GM21381 (cell line): ENCODE measurements at regions not wholly inside any gene's neighbourhood (a gene's known extent, or its start where the extent isn't known, plus 50 kb on each side); places are given as distances from the start of the nearest gene placed in this dataset.

Experiments
- ATAC-seq: cut with Tn5 transposase; IDR thresholded peaks from one replicate; pipeline ENCODE4 v1.9.1; 2021; ENCODE audit warnings: mild to moderate bottlenecking, moderate library complexity; ENCODE audit not compliant: unreplicated experiment

DNA sequence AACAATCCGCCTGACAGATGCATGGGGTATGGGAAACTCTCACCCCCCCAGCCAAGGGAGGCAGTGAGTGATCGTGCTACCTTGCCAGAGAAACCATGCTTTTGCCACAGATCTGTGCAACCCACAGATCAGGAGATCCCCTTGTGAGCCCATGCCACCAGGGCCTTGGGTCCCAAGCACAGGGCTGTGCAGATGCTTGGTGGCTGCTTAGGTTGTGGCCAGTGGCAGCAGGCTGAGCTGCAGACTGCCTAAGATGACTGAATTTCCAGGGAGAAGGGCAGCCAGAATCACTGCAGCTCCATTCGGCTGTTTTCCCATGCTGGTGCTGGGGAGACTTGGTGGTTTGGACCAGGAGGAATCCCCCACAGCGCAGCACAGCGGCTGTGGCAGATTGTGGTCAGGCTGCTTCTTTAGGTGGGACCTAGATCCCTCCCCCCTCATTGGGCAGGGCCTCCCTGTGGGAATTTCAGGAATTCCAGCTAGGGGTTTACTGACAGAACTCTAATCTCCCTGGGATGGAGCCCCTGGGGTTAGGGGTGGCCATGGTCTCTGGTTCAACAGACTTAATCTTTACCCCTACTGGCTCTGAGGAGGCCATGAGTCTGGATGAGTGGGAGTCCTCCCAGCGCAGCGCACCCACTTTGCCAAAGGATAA, 264.6 kb upstream of the DAAM1 start:
- no peak for ATAC-seq

- no peak for ATAC-seq
These were observed 246.8 kb upstream of the DAAM1 start for GRCh38 chr14:58941629-58942028.

DNA sequence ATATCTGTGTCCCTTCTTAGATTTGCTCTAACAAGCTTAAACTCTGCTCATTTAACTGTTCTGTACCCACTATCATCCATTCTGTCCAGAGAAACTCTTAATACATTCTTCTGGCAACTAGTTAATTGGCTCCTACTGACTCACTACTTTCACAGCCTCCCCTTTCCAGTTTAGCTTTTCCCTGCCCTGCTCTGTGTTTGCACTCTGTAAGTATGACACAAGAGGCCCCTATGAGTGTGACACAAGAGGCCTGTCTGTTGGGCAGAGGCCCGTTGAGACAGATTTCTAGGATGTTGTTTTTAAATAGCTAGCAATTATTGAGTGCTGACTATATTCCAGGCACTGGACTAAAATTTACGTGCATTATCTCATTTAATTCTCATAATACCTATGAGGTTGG, 246.0 kb upstream of the DAAM1 start:
- ATAC-seq: no peak

- ATAC-seq: no peak
These were observed 244.0 kb upstream of the DAAM1 start for GRCh38 chr14:58944343-58944967.

- ATAC-seq: no peak
These were observed 243.5 kb upstream of the DAAM1 start for GRCh38 chr14:58944968-58945356.

DNA sequence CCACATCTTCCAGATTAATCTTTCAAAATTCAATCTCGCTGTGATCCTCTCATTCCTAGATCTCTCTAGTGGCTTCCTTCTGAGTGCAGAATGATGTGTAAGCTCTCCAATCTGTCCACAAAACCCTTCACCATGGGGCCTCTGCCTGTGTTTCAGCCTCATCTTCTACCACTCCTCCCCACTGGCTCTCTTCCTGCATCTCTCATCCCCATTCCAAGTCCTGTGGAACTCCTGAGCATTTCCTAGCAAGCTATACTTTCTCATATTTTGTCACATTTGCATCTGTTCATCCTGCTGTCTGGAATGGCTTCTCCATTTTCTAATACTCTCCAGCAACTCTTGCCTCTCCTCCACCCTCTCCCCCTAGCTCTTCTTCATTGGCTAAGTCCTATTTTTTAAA, 242.0 kb upstream of the DAAM1 start:
- no peak for ATAC-seq

DNA sequence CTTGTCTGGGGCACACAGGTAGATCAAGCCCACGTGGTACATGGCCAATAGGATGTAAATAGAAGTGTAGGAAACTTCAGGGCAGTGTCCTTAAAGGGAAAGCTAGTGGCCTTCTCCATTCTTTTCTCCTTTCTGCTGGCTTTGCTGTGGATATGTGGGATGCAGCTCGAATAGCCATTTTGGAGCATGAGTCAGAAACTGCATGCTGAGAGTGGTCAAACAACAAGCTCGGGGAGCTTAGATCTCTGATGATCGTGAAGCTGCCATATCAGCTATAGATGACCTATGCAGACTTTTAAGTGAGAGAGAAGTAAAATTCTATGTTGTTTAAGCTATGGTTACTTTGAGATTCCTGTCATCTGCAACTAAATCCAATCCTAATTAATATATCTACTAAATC, 241.3 kb upstream of the DAAM1 start:
- no peak for ATAC-seq

GRCh38 chr14:58947814-58948445, 240.5 kb upstream of the DAAM1 start:
- no peak for ATAC-seq

GRCh38 chr14:58950555-58950954, 237.9 kb upstream of the DAAM1 start:
- ATAC-seq: no peak

- ATAC-seq: no peak
These were observed 237.3 kb upstream of the DAAM1 start for GRCh38 chr14:58951143-58951542.

GRCh38 chr14:58954052-58954451, 234.4 kb upstream of the DAAM1 start:
- ATAC-seq: no peak

DNA sequence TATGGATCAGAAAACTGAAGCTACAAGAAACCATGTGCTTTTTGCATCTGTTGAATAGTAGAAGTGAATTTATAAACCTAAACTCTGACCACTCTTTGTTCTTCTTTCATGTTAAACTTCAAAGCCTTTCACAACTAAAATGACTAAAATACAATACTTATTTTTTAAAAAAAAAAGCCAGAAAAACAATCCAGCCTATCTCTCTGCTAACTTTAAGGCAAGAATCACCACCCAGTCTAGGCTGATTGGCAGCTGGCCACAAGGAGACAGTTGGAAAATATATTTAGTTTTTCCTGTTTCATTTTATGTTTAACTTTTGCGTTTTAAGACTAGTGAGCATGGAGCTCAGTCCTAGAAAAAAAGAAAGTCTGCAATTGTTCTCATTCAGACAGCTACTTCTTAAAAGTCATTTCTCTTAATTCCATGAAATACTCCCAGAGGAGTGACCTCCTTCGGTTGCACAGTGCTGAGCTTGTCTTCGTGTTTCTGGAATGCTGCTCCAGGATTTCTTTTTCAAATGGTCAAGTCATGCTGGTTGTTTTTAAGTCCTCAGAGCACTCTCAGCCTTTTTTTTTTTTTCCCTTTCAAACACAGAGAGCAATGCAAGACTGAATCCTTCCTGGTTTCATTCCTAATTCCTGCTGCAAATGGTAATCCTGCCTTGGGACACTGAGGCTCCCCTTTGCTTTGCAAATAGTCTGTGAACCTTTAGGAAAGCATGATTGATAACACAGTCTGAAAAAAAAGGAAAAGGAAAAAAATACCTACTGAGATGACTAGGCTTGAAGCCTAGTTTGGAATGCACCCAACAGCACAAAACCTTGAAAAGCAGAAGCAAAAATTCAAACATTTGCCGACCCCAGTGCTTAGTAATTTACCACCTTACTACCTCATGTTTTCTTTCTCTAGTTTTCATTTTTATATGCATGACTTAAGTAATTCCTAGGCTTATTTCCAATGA, 233.3 kb upstream of the DAAM1 start:
- no peak for ATAC-seq

DNA sequence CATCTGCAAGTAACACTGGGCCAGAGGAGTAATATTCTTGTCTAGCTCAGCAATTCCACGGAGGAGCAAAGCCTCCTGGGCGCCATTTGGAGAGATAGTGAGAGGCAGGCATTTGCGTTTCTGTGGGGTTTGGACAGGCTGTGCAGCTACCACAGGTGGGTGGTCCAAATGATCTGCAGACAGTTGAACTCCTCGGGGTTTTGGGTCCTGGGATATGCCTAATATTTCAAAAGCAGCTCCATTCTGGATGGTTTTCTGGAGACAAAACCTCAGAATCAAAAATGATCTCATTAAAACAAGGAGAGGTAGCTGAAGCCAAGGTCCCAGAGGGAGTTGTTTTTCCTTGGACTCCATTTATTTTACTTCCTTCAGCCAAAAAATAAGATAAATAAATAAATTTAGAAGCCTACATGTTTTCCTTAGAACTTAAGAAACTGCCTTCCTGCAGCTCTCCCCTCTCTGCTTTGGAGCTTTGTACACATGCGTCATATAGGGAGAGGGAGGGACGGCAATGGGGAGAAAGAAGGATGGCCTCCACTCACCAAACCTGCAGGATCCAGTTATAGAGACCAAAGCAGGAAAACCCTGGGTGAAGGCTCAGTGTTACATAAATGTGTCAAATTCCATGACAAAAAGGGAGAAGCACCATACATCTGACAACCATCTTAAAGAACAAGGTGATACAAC, 227.3 kb upstream of the DAAM1 start:
- no peak for ATAC-seq

DNA sequence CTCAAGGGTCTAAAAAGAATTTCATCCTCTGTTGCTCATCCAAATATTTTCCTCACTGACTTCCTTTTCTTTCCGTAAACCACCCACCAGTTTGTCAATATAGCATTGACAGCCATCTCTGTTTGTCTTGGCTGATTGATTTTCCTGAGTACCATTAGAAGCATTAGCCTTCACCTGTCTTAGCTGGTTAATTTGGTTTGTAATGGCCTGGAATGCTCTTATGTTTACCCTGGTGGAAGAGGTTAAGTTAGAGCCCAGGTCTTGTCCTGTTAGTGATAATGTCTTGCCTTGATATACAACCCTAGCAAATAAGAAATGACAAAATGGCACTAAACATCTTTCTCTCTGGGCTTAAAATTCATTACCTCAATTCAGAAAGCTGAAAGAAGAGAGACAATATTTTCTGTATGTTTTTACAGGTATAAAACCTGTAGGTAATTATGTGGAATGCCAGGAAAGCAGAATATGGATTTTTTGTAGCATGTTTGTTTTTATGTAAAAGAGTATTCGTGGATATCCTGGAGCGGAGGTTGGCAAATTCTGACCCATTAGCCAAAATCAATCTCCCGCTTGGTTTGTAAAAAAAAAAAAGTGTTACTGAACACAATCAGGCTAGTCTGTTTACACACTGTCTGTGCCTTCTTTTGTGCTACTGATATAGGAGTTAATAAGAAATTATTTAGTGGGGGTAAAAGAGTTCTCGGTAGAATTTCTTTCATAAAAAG, 224.4 kb upstream of the DAAM1 start:
- no peak for ATAC-seq

DNA sequence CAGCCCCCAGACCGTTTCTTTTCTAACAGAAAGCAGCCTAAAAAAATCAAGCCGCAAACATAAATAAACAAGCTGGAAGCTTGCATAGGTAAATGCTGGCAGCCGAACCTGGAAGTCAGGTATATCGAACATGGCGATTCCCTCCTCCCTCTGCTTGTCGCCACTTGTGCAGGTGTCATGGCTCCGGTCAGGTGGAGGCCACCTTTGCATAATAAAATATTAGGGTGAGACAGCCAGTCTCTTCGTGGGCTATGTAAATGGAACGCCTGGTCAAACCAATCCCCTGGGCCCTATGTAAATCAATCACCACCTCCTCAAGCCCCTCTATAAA, 223.9 kb upstream of the DAAM1 start:
- ATAC-seq: no peak

DNA sequence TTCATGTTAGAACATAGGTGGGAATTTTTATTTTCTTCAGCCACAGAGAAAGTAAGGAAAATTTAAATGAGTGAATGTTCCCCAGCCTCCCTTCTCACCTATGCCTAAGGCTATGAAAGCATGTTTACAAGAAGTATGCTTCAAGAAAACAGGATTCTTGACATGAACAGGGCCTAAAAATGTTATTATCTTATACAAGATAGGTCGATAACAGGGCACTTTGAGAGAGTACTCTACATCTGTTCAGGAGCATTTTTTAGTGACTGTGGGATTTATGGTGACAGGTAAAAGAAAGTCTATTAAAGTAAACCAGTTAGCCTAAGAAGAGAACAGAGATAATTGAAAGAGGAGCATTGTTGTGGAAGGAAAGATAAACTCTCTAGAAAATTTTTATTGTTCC, 222.9 kb upstream of the DAAM1 start:
- ATAC-seq: no peak

DNA sequence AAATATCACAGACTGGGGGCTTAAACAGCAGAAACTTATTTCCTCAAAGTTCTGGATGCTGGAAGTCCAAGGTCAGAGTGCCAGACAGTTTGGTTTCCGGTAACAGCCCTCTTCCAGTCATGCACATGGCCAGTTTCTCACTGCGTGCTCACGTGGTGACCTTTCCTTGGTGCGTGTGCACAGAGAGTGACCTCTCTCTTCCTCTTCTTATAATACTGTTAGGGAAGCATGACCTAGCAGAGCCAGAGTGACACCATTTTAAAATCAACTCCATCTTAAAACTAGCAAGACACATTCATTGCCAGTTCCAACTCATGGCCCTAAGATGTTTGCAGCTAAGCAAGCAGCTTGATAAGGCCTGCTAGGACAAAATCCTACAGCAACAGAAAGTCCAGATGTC, 221.5 kb upstream of the DAAM1 start:
- ATAC-seq: no peak

GRCh38 chr14:58969951-58970751, 218.3 kb upstream of the DAAM1 start:
- no peak for ATAC-seq

- ATAC-seq: no peak
These were observed 216.0 kb upstream of the DAAM1 start for GRCh38 chr14:58972233-58973017.
